ENCODE measurements at regions not wholly inside any gene's neighbourhood (a gene's known extent, or its start where the extent isn't known, plus 50 kb on each side); places are given as distances from the start of the nearest gene placed in this dataset.
"Not testable (repeated sequence)": the region's sequence is repeated elsewhere in the genome, so short reads cannot be mapped to it uniquely, and the experiment has no call there.

GRCh38 chr6:53428886-53429285 is 80.1 kb upstream of the ELOVL5 start:
- ATAC-seq (no peak), DNase-seq (no peak)
- H3K4me1 Mint-ChIP-seq = peaks cover 26% of the 10 kb centered on the region
- H3K27me3 Mint-ChIP-seq = peaks cover 11% of the 10 kb centered on the region
- no peak overlapping the region for H3K4me3 Mint-ChIP-seq
- H3K9me3 ChIP-seq (ENCODE audit: control insufficient read depth, low read length, poor library complexity, severe bottlenecking) = no peaks in the 10 kb centered on the region
- no peak overlapping the region for H3K27ac Mint-ChIP-seq
- H3K36me3 Mint-ChIP-seq (ENCODE audit: low read depth) = no peaks in the 10 kb centered on the region

GRCh38 chr6:53426667-53427270 is 78.0 kb upstream of the ELOVL5 start:
- Mint-ChIP-seq H3K4me1 (peaks cover 19% of the 10 kb centered on the region), H3K27me3 (peaks cover 20% of the 10 kb centered on the region), H3K27ac (peak overlapping the region; percentile 45), H3K36me3 (ENCODE audit: low read depth) (no peaks in the 10 kb centered on the region), H3K4me3 (peak overlapping the region; percentile 67)
- DNase-seq = no peak
- ATAC-seq = peak; percentile 35
- no peaks in the 10 kb centered on the region for H3K9me3 ChIP-seq (ENCODE audit: control insufficient read depth, low read length, poor library complexity, severe bottlenecking)

- no peak for DNase-seq
- Mint-ChIP-seq H3K4me3 (no peak overlapping the region), H3K27ac (no peak overlapping the region), H3K27me3 (peaks cover 20% of the 10 kb centered on the region), H3K4me1 (peaks cover 15% of the 10 kb centered on the region), H3K36me3 (ENCODE audit: low read depth) (no peaks in the 10 kb centered on the region)
- no peak for ATAC-seq
- no peaks in the 10 kb centered on the region for H3K9me3 ChIP-seq (ENCODE audit: control insufficient read depth, low read length, poor library complexity, severe bottlenecking)
These were observed 77.4 kb upstream of the ELOVL5 start for GRCh38 chr6:53426117-53426516.

GRCh38 chr6:53424976-53425718 is 76.4 kb upstream of the ELOVL5 start:
- ATAC-seq = no peak
- H3K27ac Mint-ChIP-seq = no peak overlapping the region

GRCh38 chr6:53424300-53424699 is 75.5 kb upstream of the ELOVL5 start:
- ATAC-seq (no peak), DNase-seq (no peak)
- H3K27me3 Mint-ChIP-seq = peaks cover 20% of the 10 kb centered on the region
- peaks cover 13% of the 10 kb centered on the region for H3K4me1 Mint-ChIP-seq
- H3K36me3 Mint-ChIP-seq (ENCODE audit: low read depth) = no peaks in the 10 kb centered on the region
- H3K4me3 Mint-ChIP-seq = no peak overlapping the region
- no peaks in the 10 kb centered on the region for H3K9me3 ChIP-seq (ENCODE audit: control insufficient read depth, low read length, poor library complexity, severe bottlenecking)
- H3K27ac Mint-ChIP-seq = no peak overlapping the region

More at GRCh38 chr6:53424976-53425718, 76.4 kb upstream of the ELOVL5 start:
- Mint-ChIP-seq H3K36me3 (ENCODE audit: low read depth) (no peaks in the 10 kb centered on the region), H3K4me3 (no peak overlapping the region), H3K27me3 (peaks cover 20% of the 10 kb centered on the region), H3K4me1 (peaks cover 15% of the 10 kb centered on the region)
- no peak for DNase-seq
- H3K9me3 ChIP-seq (ENCODE audit: control insufficient read depth, low read length, poor library complexity, severe bottlenecking) = no peaks in the 10 kb centered on the region

- not testable (repeated sequence) for ATAC-seq; H3K27ac Mint-ChIP-seq; DNase-seq; H3K36me3 Mint-ChIP-seq (ENCODE audit: low read depth); H3K9me3 ChIP-seq (ENCODE audit: control insufficient read depth, low read length, poor library complexity, severe bottlenecking); H3K4me3 Mint-ChIP-seq
- peaks cover 20% of the 10 kb centered on the region for H3K27me3 Mint-ChIP-seq
- peaks cover 10% of the 10 kb centered on the region for H3K4me1 Mint-ChIP-seq
These were observed 74.8 kb upstream of the ELOVL5 start for GRCh38 chr6:53423560-53423959.

GRCh38 chr6:53419026-53419425 is 70.3 kb upstream of the ELOVL5 start:
- Mint-ChIP-seq H3K4me1 (no peaks in the 10 kb centered on the region), H3K27me3 (peaks cover 16% of the 10 kb centered on the region), H3K27ac (no peak overlapping the region), H3K36me3 (ENCODE audit: low read depth) (no peaks in the 10 kb centered on the region), H3K4me3 (no peak overlapping the region)
- no peaks in the 10 kb centered on the region for H3K9me3 ChIP-seq (ENCODE audit: control insufficient read depth, low read length, poor library complexity, severe bottlenecking)
- ATAC-seq (no peak), DNase-seq (no peak)

GRCh38 chr6:53418288-53418687 is 69.5 kb upstream of the ELOVL5 start:
- Mint-ChIP-seq H3K27me3 (peaks cover 8% of the 10 kb centered on the region), H3K4me3 (no peak overlapping the region), H3K27ac (no peak overlapping the region), H3K36me3 (ENCODE audit: low read depth) (no peaks in the 10 kb centered on the region), H3K4me1 (no peaks in the 10 kb centered on the region)
- ATAC-seq (no peak), DNase-seq (no peak)
- no peaks in the 10 kb centered on the region for H3K9me3 ChIP-seq (ENCODE audit: control insufficient read depth, low read length, poor library complexity, severe bottlenecking)

- no peaks in the 10 kb centered on the region for H3K4me1 Mint-ChIP-seq
- no peak for DNase-seq
- no peaks in the 10 kb centered on the region for H3K27me3 Mint-ChIP-seq
- no peaks in the 10 kb centered on the region for H3K36me3 Mint-ChIP-seq (ENCODE audit: low read depth)
- H3K27ac Mint-ChIP-seq = no peak overlapping the region
- no peaks in the 10 kb centered on the region for H3K9me3 ChIP-seq (ENCODE audit: control insufficient read depth, low read length, poor library complexity, severe bottlenecking)
- no peak overlapping the region for H3K4me3 Mint-ChIP-seq
- ATAC-seq = no peak
These were observed 68.4 kb upstream of the ELOVL5 start for GRCh38 chr6:53417141-53417540.

GRCh38 chr6:53413326-53413725 is 64.6 kb upstream of the ELOVL5 start:
- no peak overlapping the region for H3K27ac Mint-ChIP-seq
- no peaks in the 10 kb centered on the region for H3K27me3 Mint-ChIP-seq
- DNase-seq = no peak
- no peaks in the 10 kb centered on the region for H3K36me3 Mint-ChIP-seq (ENCODE audit: low read depth)
- H3K4me3 Mint-ChIP-seq = no peak overlapping the region
- no peak for ATAC-seq
- no peaks in the 10 kb centered on the region for H3K9me3 ChIP-seq (ENCODE audit: control insufficient read depth, low read length, poor library complexity, severe bottlenecking)
- peaks cover 6% of the 10 kb centered on the region for H3K4me1 Mint-ChIP-seq

- ATAC-seq (no peak), DNase-seq (no peak)
- no peak overlapping the region for H3K27ac Mint-ChIP-seq
- no peaks in the 10 kb centered on the region for H3K9me3 ChIP-seq (ENCODE audit: control insufficient read depth, low read length, poor library complexity, severe bottlenecking)
- no peak overlapping the region for H3K4me3 Mint-ChIP-seq
- no peaks in the 10 kb centered on the region for H3K36me3 Mint-ChIP-seq (ENCODE audit: low read depth)
- no peaks in the 10 kb centered on the region for H3K27me3 Mint-ChIP-seq
- peaks cover 6% of the 10 kb centered on the region for H3K4me1 Mint-ChIP-seq
These were observed 64.0 kb upstream of the ELOVL5 start for GRCh38 chr6:53412751-53413150.

GRCh38 chr6:53412021-53412715 is 63.4 kb upstream of the ELOVL5 start:
- DNase-seq (no peak), ATAC-seq (no peak)
- no peaks in the 10 kb centered on the region for H3K27me3 Mint-ChIP-seq
- no peaks in the 10 kb centered on the region for H3K36me3 Mint-ChIP-seq (ENCODE audit: low read depth)
- no peak overlapping the region for H3K4me3 Mint-ChIP-seq
- peaks cover 6% of the 10 kb centered on the region for H3K4me1 Mint-ChIP-seq
- H3K27ac Mint-ChIP-seq = no peak overlapping the region
- no peaks in the 10 kb centered on the region for H3K9me3 ChIP-seq (ENCODE audit: control insufficient read depth, low read length, poor library complexity, severe bottlenecking)

GRCh38 chr6:53411451-53411850 is 62.7 kb upstream of the ELOVL5 start:
- Mint-ChIP-seq H3K27me3 (no peaks in the 10 kb centered on the region), H3K4me1 (peaks cover 6% of the 10 kb centered on the region), H3K27ac (no peak overlapping the region), H3K4me3 (no peak overlapping the region), H3K36me3 (ENCODE audit: low read depth) (no peaks in the 10 kb centered on the region)
- DNase-seq = no peak
- ATAC-seq = no peak
- H3K9me3 ChIP-seq (ENCODE audit: control insufficient read depth, low read length, poor library complexity, severe bottlenecking) = no peaks in the 10 kb centered on the region
